ENCODE measurements at regions not wholly inside any gene's neighbourhood (a gene's known extent, or its start where the extent isn't known, plus 50 kb on each side); places are given as distances from the start of the nearest gene placed in this dataset.
"Not testable (repeated sequence)": the region's sequence is repeated elsewhere in the genome, so short reads cannot be mapped to it uniquely, and the experiment has no call there.

- POLR2A ChIA-PET, result no interaction called here
- CTCF ChIA-PET, result no interaction called here
- TF ChIP-seq HDGF (IDR thresholded peaks at IDR 0.05; ENCODE audit: borderline replicate concordance) (no peak), FOXK2 (IDR thresholded peaks at IDR 0.05) (no peak), L3MBTL2 (conservative IDR thresholded peaks at IDR 0.05) (no peak), NFRKB (IDR thresholded peaks at IDR 0.05) (no peak), FOXM1 (IDR thresholded peaks at IDR 0.05; ENCODE audit: borderline replicate concordance) (no peak), PKNOX1 (IDR thresholded peaks at IDR 0.05) (no peak), LEF1 (IDR thresholded peaks at IDR 0.05; ENCODE audit: borderline replicate concordance) (no peak), BHLHE40 (IDR thresholded peaks at IDR 0.05; ENCODE audit: borderline replicate concordance) (no peak), ARNT (IDR thresholded peaks at IDR 0.05) (no peak)
- DNase-seq (ENCODE audit: extremely low spot score), result no peak
Observed at GRCh38 chr10:2342206-2342605, 604.9 kb upstream of the ADARB2 start.

- ChIA-PET CTCF (no interaction called here), POLR2A (no interaction called here)
- no peak for DNase-seq (ENCODE audit: extremely low spot score)
- TF ChIP-seq ARNT (IDR thresholded peaks at IDR 0.05) (no peak), HDGF (IDR thresholded peaks at IDR 0.05; ENCODE audit: borderline replicate concordance) (no peak), FOXK2 (IDR thresholded peaks at IDR 0.05) (no peak), TARDBP (IDR thresholded peaks at IDR 0.05) (no peak), FOXA1 (IDR thresholded peaks at IDR 0.05) (no peak), FOXM1 (IDR thresholded peaks at IDR 0.05; ENCODE audit: borderline replicate concordance) (no peak), SUZ12 (IDR thresholded peaks at IDR 0.05) (no peak), CTBP1 (IDR thresholded peaks at IDR 0.05; ENCODE audit: borderline replicate concordance) (no peak), ZNF384 (IDR thresholded peaks at IDR 0.05) (no peak), SP1 (IDR thresholded peaks at IDR 0.05) (no peak), BHLHE40 (IDR thresholded peaks at IDR 0.05; ENCODE audit: borderline replicate concordance) (no peak), LEF1 (IDR thresholded peaks at IDR 0.05; ENCODE audit: borderline replicate concordance) (no peak), L3MBTL2 (conservative IDR thresholded peaks at IDR 0.05) (no peak), ELF4 (IDR thresholded peaks at IDR 0.05) (no peak)
Observed at GRCh38 chr10:2340831-2341647, 603.7 kb upstream of the ADARB2 start.

DNA sequence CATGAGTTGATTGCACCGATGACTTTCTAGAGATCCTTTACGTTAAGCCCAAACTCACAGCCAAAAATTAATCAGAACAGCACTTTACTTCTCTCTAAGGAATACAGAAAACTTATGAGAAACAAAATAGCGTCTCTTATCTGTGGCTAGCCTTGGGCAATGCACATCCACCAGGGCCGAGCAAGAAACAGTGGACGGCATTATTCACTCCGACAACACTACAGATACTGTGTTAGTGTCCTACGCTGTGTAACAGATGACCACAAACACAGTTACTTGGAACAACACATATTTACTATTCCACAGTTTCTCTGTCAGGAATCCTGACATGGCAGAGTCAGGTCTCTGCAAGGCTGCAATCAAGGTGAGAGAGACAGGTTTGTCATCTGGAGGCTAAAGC lies 598.3 kb upstream of the ADARB2 start:
- ChIA-PET POLR2A (no interaction called here), CTCF (no interaction called here)
- no peak for DNase-seq (ENCODE audit: extremely low spot score)
- no peak for TF ChIP-seq BHLHE40 (IDR thresholded peaks at IDR 0.05; ENCODE audit: borderline replicate concordance)

- ChIA-PET POLR2A (no interaction called here), CTCF (no interaction called here)
- no peak for DNase-seq (ENCODE audit: extremely low spot score)
- TF ChIP-seq ZNF384 (IDR thresholded peaks at IDR 0.05), result no peak
- no peak for TF ChIP-seq FOXA1 (IDR thresholded peaks at IDR 0.05)
- TF ChIP-seq NFRKB (IDR thresholded peaks at IDR 0.05), result no peak
- no peak for TF ChIP-seq SUZ12 (IDR thresholded peaks at IDR 0.05)
- TF ChIP-seq SP1 (IDR thresholded peaks at IDR 0.05), result no peak
- TF ChIP-seq FOXK2 (IDR thresholded peaks at IDR 0.05), result no peak
- TF ChIP-seq CTBP1 (IDR thresholded peaks at IDR 0.05; ENCODE audit: borderline replicate concordance), result no peak
- no peak for TF ChIP-seq PKNOX1 (IDR thresholded peaks at IDR 0.05)
- no peak for TF ChIP-seq L3MBTL2 (conservative IDR thresholded peaks at IDR 0.05)
- no peak for TF ChIP-seq BHLHE40 (IDR thresholded peaks at IDR 0.05; ENCODE audit: borderline replicate concordance)
- TF ChIP-seq HDGF (IDR thresholded peaks at IDR 0.05; ENCODE audit: borderline replicate concordance), result no peak
- TF ChIP-seq LEF1 (IDR thresholded peaks at IDR 0.05; ENCODE audit: borderline replicate concordance), result no peak
- no peak for TF ChIP-seq TARDBP (IDR thresholded peaks at IDR 0.05)
- TF ChIP-seq FOXM1 (IDR thresholded peaks at IDR 0.05; ENCODE audit: borderline replicate concordance), result no peak
- TF ChIP-seq ELF4 (IDR thresholded peaks at IDR 0.05), result no peak
- TF ChIP-seq ARNT (IDR thresholded peaks at IDR 0.05), result no peak
Observed at GRCh38 chr10:2334575-2334974, 597.2 kb upstream of the ADARB2 start.

DNA sequence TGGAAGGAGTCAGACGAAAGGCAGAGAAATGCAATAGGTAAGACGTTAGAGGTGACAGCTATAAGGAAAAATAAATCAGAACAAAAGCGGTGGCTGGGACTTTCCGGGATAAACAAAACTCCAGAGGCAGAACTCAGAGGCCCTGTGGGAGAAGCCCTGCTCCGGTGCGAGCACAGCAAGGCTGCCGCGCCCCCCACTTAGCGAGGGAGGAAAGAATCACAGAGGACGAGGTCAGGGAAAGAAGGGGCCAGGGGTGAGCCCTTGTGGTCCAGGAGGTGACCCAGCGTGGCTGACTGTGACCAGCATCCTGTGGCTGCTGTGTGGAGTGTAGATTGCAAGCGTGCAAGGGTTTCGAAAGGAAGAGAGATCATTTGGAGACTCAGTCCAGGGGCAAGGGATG lies 591.8 kb upstream of the ADARB2 start:
- ChIA-PET CTCF (no interaction called here), POLR2A (no interaction called here)
- TF ChIP-seq SUZ12 (IDR thresholded peaks at IDR 0.05), result no peak
- no peak for TF ChIP-seq FOXA1 (IDR thresholded peaks at IDR 0.05)
- TF ChIP-seq FOXK2 (IDR thresholded peaks at IDR 0.05), result no peak
- no peak for TF ChIP-seq BHLHE40 (IDR thresholded peaks at IDR 0.05; ENCODE audit: borderline replicate concordance)
- no peak for TF ChIP-seq CTBP1 (IDR thresholded peaks at IDR 0.05; ENCODE audit: borderline replicate concordance)
- TF ChIP-seq ARNT (IDR thresholded peaks at IDR 0.05), result no peak
- TF ChIP-seq ZNF384 (IDR thresholded peaks at IDR 0.05), result no peak
- TF ChIP-seq PKNOX1 (IDR thresholded peaks at IDR 0.05), result no peak
- DNase-seq (ENCODE audit: extremely low spot score), result no peak

DNA sequence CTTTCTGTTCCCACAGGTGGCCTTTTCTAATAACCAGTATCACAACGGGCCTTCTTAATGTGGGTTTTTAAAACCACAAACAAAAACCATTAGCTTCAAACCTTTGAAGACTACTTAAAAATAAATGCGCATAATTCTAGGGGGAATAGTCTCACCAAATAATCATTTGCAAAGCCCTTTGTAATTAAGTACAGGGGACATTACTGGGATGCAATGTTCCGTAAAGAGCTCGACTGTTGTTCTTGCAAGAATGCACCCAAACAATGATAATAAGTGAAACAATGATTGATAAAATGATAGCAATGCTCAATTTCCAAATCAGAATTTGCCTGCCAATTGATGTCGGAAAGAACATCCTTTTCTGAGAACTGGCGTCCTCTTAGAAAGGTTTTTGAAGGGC lies 589.1 kb upstream of the ADARB2 start:
- TF ChIP-seq FOXA1 (IDR thresholded peaks at IDR 0.05) (no peak), BHLHE40 (IDR thresholded peaks at IDR 0.05; ENCODE audit: borderline replicate concordance) (no peak), ARNT (IDR thresholded peaks at IDR 0.05) (no peak), FOXM1 (IDR thresholded peaks at IDR 0.05; ENCODE audit: borderline replicate concordance) (no peak), L3MBTL2 (conservative IDR thresholded peaks at IDR 0.05) (no peak), SUZ12 (IDR thresholded peaks at IDR 0.05) (no peak), HDGF (IDR thresholded peaks at IDR 0.05; ENCODE audit: borderline replicate concordance) (no peak), ZNF384 (IDR thresholded peaks at IDR 0.05) (no peak), CTBP1 (IDR thresholded peaks at IDR 0.05; ENCODE audit: borderline replicate concordance) (no peak), PKNOX1 (IDR thresholded peaks at IDR 0.05) (no peak), ELF4 (IDR thresholded peaks at IDR 0.05) (no peak)
- no peak for DNase-seq (ENCODE audit: extremely low spot score)
- ChIA-PET POLR2A (interaction anchor here (0.8 kb wide), 1 partner anchor 30 kb away, joined by 3 read pairs; no protein-coding TSS in a partner anchor), CTCF (no interaction called here)

- CTCF ChIA-PET; POLR2A ChIA-PET; DNase-seq (ENCODE audit: extremely low spot score): not testable (repeated sequence)
Observed at GRCh38 chr10:2315045-2315485, 577.7 kb upstream of the ADARB2 start.
